Heart left ventricle (tissue), 13 donors: ENCODE measurements at regions not wholly inside any gene's neighbourhood (a gene's known extent, or its start where the extent isn't known, plus 50 kb on each side); places are given as distances from the start of the nearest gene placed in this dataset.

Source experiments
- CTCF ChIP-seq, 12 donors: fragments of 200-600 bp; sonication (generic) in 4 of 12; IDR thresholded peaks; one replicate each; pipeline versions ENCODE4 v1.5.0 to v1.8.0; 2018 to 2022; ENCODE audit warnings: antibody characterized with exemption in 12 of 12, mild to moderate bottlenecking in 5 of 12
- POLR2A ChIP-seq, 2 donors: fragments of 450-650 bp; IDR thresholded peaks; one replicate each; pipeline ENCODE4 v1.6.1; 2017; ENCODE audit warnings: antibody characterized with exemption in 2 of 2, mild to moderate bottlenecking in 2 of 2, moderate library complexity in 2 of 2
- donor health status: ischemic (EF 13 %, LVEDD 7.1; RV severe dilation, severe dysfunction).
- donor health status: DM: no; HTN: yes; CAD: no.
- donor health status: DM: no; HTN: no; CAD: no.
- donor health status: ischemic (EF 25% LVEDD 6.9; RV normal size, moderate dysfunction).
- donor health status: ischemic (EF 25% LVEDD 5.7; RV mildly dilated, moderate dysfunction).
- donor health status: ischemic (EF 35%, LVEDD 5.7; RV mildly dilated, moderate dysfunction).
- donor health status: nonischemic (EF 11% LVEDD 7.7; RV severe dilation, severe dysfunction).
- donor health status: DM: yes; HTN: yes; CAD: no.
- donor health status: PGD.
- donor health status: ischemic (EF 29% LVEDD 5.4; RV normal size, mild dysfunction).
- donor health status: nonischemic (EF 23%, LVEDD 6.1; RV moderate dilation, normal function).

GRCh38 chr9:86735772-86736458 is 211.4 kb downstream of the GAS1 start:
- no peak for TF ChIP-seq POLR2A (IDR thresholded peaks at IDR 0.05)
- no peak for TF ChIP-seq CTCF (IDR thresholded peaks at IDR 0.05)
